ENCODE measurements at regions not wholly inside any gene's neighbourhood (a gene's known extent, or its start where the extent isn't known, plus 50 kb on each side); places are given as distances from the start of the nearest gene placed in this dataset.

GRCh38 chr13:23966221-23966690, 69.0 kb upstream of the C1QTNF9B start:
- TF ChIP-seq CTCF (IDR thresholded peaks at IDR 0.05) (no peak), POLR2A (IDR thresholded peaks at IDR 0.05) (no peak)

Data from testis (tissue), 2 donors.